Naive thymus-derived CD4-positive, alpha-beta T cell (primary cell): ENCODE measurements at regions not wholly inside any gene's neighbourhood (a gene's known extent, or its start where the extent isn't known, plus 50 kb on each side); places are given as distances from the start of the nearest gene placed in this dataset.

Experiments
- ATAC-seq: fragments of 150-1000 bp; cut with Tn5 transposase; 2 replicates; pipeline ENCODE4 v1.10.0; 2021; ENCODE audit warnings: mild to moderate bottlenecking, moderate library complexity
- CTCF ChIA-PET: fragments of 350-600 bp; sonication (Branson Sonifier 250); formaldehyde crosslinking; loops from one replicate; lab custom pipeline; 2021; ENCODE audit warnings: antibody characterized with exemption; lab: Charles Lee
- POLR2A ChIA-PET: fragments of 350-600 bp; sonication (Branson Sonifier 250); formaldehyde crosslinking; loops from one replicate; lab custom pipeline; 2021; ENCODE audit warnings: antibody characterized with exemption, inconsistent platforms; lab: Charles Lee
- DNase-seq, 9 donors: peaks; one replicate each; pipeline versions ENCODE4 v3.0.0 to v3.0.0-alpha.2; 2020 to 2022; ENCODE audit warnings: mixed read lengths in 1 of 9
- H3K27ac ChIP-seq: one replicate; pipeline ENCODE4 v1.7.0; 2013; ENCODE audit warnings: mild to moderate bottlenecking, low read depth, low read length, moderate library complexity
- H3K27me3 ChIP-seq, 2 donors: one replicate each; pipeline ENCODE4 v1.7.0; 2013; ENCODE audit warnings: low read length in 2 of 2, mild to moderate bottlenecking in 2 of 2, moderate library complexity in 2 of 2; ENCODE audit not compliant: control insufficient read depth in 2 of 2, insufficient read depth in 2 of 2
- H3K36me3 ChIP-seq, 3 experiments: 1 replicate in 2 of 3; 2 replicates in 1 of 3; pipeline ENCODE4 v1.7.0; 2013; ENCODE audit warnings: low read length in 3 of 3, mild to moderate bottlenecking in 3 of 3, moderate library complexity in 1 of 3; ENCODE audit not compliant: insufficient read depth in 3 of 3, control insufficient read depth in 2 of 3
- H3K4me1 ChIP-seq, 2 donors: one replicate each; pipeline ENCODE4 v1.7.0; 2013; ENCODE audit warnings: low read length in 2 of 2, mild to moderate bottlenecking in 2 of 2, moderate library complexity in 1 of 2; ENCODE audit not compliant: control insufficient read depth in 2 of 2, insufficient read depth in 2 of 2
- H3K4me3 ChIP-seq: 2 replicates; pipeline ENCODE4 v1.7.0; 2013; ENCODE audit warnings: mild to moderate bottlenecking, low read length
- H3K9me3 ChIP-seq, 3 experiments: 1 replicate in 2 of 3; 2 replicates in 1 of 3; pipeline ENCODE4 v1.7.0; 2013; ENCODE audit warnings: low read length in 3 of 3; ENCODE audit not compliant: control insufficient read depth in 2 of 3
- H3K27ac Mint-ChIP-seq, 9 donors: one replicate each; pipeline ENCODE4 v1.8.0; 2020 to 2022; ENCODE audit warnings: mixed read lengths in 9 of 9, mild to moderate bottlenecking in 8 of 9, moderate library complexity in 5 of 9, inconsistent platforms in 2 of 9
- H3K27me3 Mint-ChIP-seq, 5 donors: one replicate each; pipeline ENCODE4 v1.8.0; 2021 to 2022; ENCODE audit warnings: mixed read lengths in 5 of 5, mild to moderate bottlenecking in 1 of 5
- H3K36me3 Mint-ChIP-seq, 5 donors: one replicate each; pipeline ENCODE4 v1.8.0; 2020 to 2022; ENCODE audit warnings: mixed read lengths in 5 of 5, mild to moderate bottlenecking in 3 of 5, inconsistent platforms in 1 of 5
- H3K4me1 Mint-ChIP-seq, 7 donors: one replicate each; pipeline ENCODE4 v1.8.0; 2020 to 2022; ENCODE audit warnings: mixed read lengths in 7 of 7, mild to moderate bottlenecking in 3 of 7, inconsistent platforms in 1 of 7
- H3K4me3 Mint-ChIP-seq, 10 donors: one replicate each; pipeline ENCODE4 v1.8.0; 2020 to 2022; ENCODE audit warnings: mild to moderate bottlenecking in 10 of 10, mixed read lengths in 10 of 10, moderate library complexity in 6 of 10, inconsistent platforms in 2 of 10
- H3K9me3 Mint-ChIP-seq, 11 donors: one replicate each; pipeline ENCODE4 v1.8.0; 2020 to 2022; ENCODE audit warnings: mixed read lengths in 11 of 11, mild to moderate bottlenecking in 4 of 11, inconsistent platforms in 1 of 11, moderate library complexity in 1 of 11
- intact Hi-C, 2 donors: fragments of 100-400 bp; cut with micrococcal nuclease; formaldehyde crosslinking; loops; one replicate each; pipeline ENCODE4 v1.15.1; 2023

DNA sequence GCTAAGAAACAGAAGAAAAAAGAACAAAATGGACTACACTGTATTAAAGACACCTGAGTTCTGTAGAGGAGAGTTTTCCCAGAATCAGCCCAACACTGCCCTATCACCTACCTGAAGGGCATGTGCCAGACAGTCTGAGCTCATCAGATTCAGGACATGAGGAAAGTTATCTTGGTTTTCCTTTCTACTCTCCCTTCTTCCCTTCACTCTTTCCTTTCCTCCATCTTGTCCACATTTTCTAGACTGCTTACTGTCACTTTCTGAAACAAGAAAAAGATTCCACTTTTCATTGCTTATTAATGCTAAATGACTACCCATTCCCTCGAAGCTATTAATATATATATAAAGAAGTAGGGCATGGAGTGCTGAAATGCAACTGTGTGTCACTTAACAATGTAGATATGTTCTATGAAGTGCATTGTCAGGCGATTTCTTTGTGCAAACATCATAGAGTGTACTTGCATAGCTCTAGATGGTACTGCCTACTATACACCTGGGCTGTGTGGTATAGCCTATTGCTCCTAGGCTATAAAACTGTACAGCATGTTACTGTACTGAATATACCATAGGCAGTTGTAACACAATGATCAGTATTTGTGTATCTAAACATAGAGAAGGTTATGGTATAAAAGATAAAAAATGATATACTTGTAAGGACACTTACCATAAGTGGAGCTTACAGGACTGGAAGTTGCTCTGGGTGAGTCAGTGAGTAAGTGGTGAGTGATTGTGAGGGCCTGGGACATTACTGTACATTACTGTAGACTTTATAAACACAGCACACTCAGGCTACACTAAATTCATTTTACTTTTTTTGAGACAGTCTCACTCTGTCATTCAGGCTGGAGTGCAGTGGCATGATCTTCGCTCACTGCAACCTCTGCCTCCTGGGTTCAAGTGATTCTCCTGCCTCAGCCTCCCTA lies 145.5 kb upstream of the ITGA6 start:
- H3K36me3 Mint-ChIP-seq, result peaks cover 0 to 6% (median 3%) of the 10 kb centered on the region in 5 donors
- POLR2A ChIA-PET, result no interaction called here
- H3K27ac Mint-ChIP-seq, result no peak overlapping the region
- Histone ChIP-seq H3K36me3 (no peaks in the 10 kb centered on the region), H3K27ac (no peak overlapping the region), H3K27me3 (no peaks in the 10 kb centered on the region), H3K4me3 (no peak overlapping the region), H3K9me3 (no peaks in the 10 kb centered on the region), H3K4me1 (peaks cover 0 to 19% of the 10 kb centered on the region in 2 donors)
- ATAC-seq (no peak), DNase-seq (no peak)
- CTCF ChIA-PET, result no interaction called here
- peaks cover 8 to 29% (median 28%) of the 10 kb centered on the region in 7 donors for H3K4me1 Mint-ChIP-seq
- peaks cover 0 to 17% (median 6%) of the 10 kb centered on the region in 5 donors for H3K27me3 Mint-ChIP-seq
- no peak overlapping the region for H3K4me3 Mint-ChIP-seq
- peaks cover 0 to 7% (median 4%) of the 10 kb centered on the region in 11 donors for H3K9me3 Mint-ChIP-seq
- intact Hi-C loops, result no loop called here

- H3K9me3 Mint-ChIP-seq, result no peaks in the 10 kb centered on the region
- H3K4me1 Mint-ChIP-seq, result peaks cover 8 to 34% (median 32%) of the 10 kb centered on the region in 7 donors
- ATAC-seq, result no peak
- peaks cover 0 to 4% (median 0%) of the 10 kb centered on the region in 5 donors for H3K36me3 Mint-ChIP-seq
- ChIA-PET POLR2A (no interaction called here), CTCF (no interaction called here)
- H3K27ac ChIP-seq, result no peak overlapping the region
- no peak overlapping the region for H3K27ac Mint-ChIP-seq
- DNase-seq, result no peak
- intact Hi-C loops, result no loop called here
- H3K4me1 ChIP-seq, result peaks cover 0 to 19% of the 10 kb centered on the region in 2 donors
- H3K4me3 ChIP-seq, result no peak overlapping the region
- no peaks in the 10 kb centered on the region for H3K36me3 ChIP-seq
- no peaks in the 10 kb centered on the region for H3K9me3 ChIP-seq
- no peaks in the 10 kb centered on the region for H3K27me3 ChIP-seq
- H3K4me3 Mint-ChIP-seq, result no peak overlapping the region
- peaks cover 0 to 14% (median 0%) of the 10 kb centered on the region in 5 donors for H3K27me3 Mint-ChIP-seq
These were observed 144.4 kb upstream of the ITGA6 start for GRCh38 chr2:172282944-172283343.

- Mint-ChIP-seq H3K4me3 (no peak overlapping the region), H3K4me1 (peaks cover 8 to 40% (median 35%) of the 10 kb centered on the region in 7 donors), H3K9me3 (no peaks in the 10 kb centered on the region), H3K36me3 (peaks cover 0 to 4% (median 0%) of the 10 kb centered on the region in 5 donors), H3K27me3 (peaks cover 0 to 14% (median 0%) of the 10 kb centered on the region in 5 donors), H3K27ac (no peak overlapping the region)
- intact Hi-C loops, result no loop called here
- POLR2A ChIA-PET, result no interaction called here
- H3K27ac ChIP-seq, result no peak overlapping the region
- H3K9me3 ChIP-seq, result no peaks in the 10 kb centered on the region
- peaks cover 0 to 19% of the 10 kb centered on the region in 2 donors for H3K4me1 ChIP-seq
- no peak for ATAC-seq
- no peaks in the 10 kb centered on the region for H3K36me3 ChIP-seq
- CTCF ChIA-PET, result interaction anchor here (1.3 kb wide), 1 partner anchor 178 kb away, joined by 4 read pairs; no protein-coding TSS in a partner anchor
- no peak for DNase-seq
- no peak overlapping the region for H3K4me3 ChIP-seq
- no peaks in the 10 kb centered on the region for H3K27me3 ChIP-seq
These were observed 143.9 kb upstream of the ITGA6 start for GRCh38 chr2:172283476-172283875.

GRCh38 chr2:172284209-172284608 lies 143.2 kb upstream of the ITGA6 start:
- Histone ChIP-seq H3K27me3 (no peaks in the 10 kb centered on the region), H3K36me3 (no peaks in the 10 kb centered on the region), H3K4me1 (peaks cover 0 to 22% of the 10 kb centered on the region in 2 donors), H3K4me3 (no peak overlapping the region), H3K9me3 (no peaks in the 10 kb centered on the region), H3K27ac (no peak overlapping the region)
- intact Hi-C loops, result no loop called here
- peaks cover 8 to 43% (median 38%) of the 10 kb centered on the region in 7 donors for H3K4me1 Mint-ChIP-seq
- POLR2A ChIA-PET, result no interaction called here
- peaks cover 0 to 17% (median 0%) of the 10 kb centered on the region in 5 donors for H3K27me3 Mint-ChIP-seq
- DNase-seq, result no peak
- H3K36me3 Mint-ChIP-seq, result peaks cover 0 to 4% (median 0%) of the 10 kb centered on the region in 5 donors
- CTCF ChIA-PET, result interaction anchor here (1.3 kb wide), 1 partner anchor 177 kb away, joined by 4 read pairs; no protein-coding TSS in a partner anchor
- H3K4me3 Mint-ChIP-seq, result peak overlapping the region in 1 of 10 donors; percentile 79
- no peak overlapping the region for H3K27ac Mint-ChIP-seq
- H3K9me3 Mint-ChIP-seq, result no peaks in the 10 kb centered on the region
- no peak for ATAC-seq

GRCh38 chr2:172285010-172285621 lies 142.3 kb upstream of the ITGA6 start:
- ATAC-seq (no peak), DNase-seq (no peak)
- H3K36me3 Mint-ChIP-seq, result no peaks in the 10 kb centered on the region
- peaks cover 0 to 22% of the 10 kb centered on the region in 2 donors for H3K4me1 ChIP-seq
- no peaks in the 10 kb centered on the region for H3K9me3 ChIP-seq
- no peak overlapping the region for H3K27ac ChIP-seq
- H3K4me3 ChIP-seq, result no peak overlapping the region
- peak overlapping the region in 8 of 10 donors; percentile 53 to 79 (median 67) for H3K4me3 Mint-ChIP-seq
- peaks cover 0 to 15% (median 0%) of the 10 kb centered on the region in 5 donors for H3K27me3 Mint-ChIP-seq
- intact Hi-C loops, result loop anchor here in 1 of 2 donors (5.0 kb wide), 1 partner anchor 177 kb away; no protein-coding TSS in a partner anchor
- peak overlapping the region in 2 of 9 donors; percentile 16 to 56 for H3K27ac Mint-ChIP-seq
- no peaks in the 10 kb centered on the region for H3K27me3 ChIP-seq
- CTCF ChIA-PET, result no interaction called here
- H3K9me3 Mint-ChIP-seq, result no peaks in the 10 kb centered on the region
- POLR2A ChIA-PET, result interaction anchor here (1.1 kb wide), 1 partner anchor 10 kb away, joined by 3 read pairs; no protein-coding TSS in a partner anchor
- H3K4me1 Mint-ChIP-seq, result peaks cover 8 to 43% (median 38%) of the 10 kb centered on the region in 7 donors
- H3K36me3 ChIP-seq, result no peaks in the 10 kb centered on the region

GRCh38 chr2:172285760-172286159 lies 141.6 kb upstream of the ITGA6 start:
- Histone ChIP-seq H3K27me3 (no peaks in the 10 kb centered on the region), H3K4me1 (peaks cover 0 to 22% of the 10 kb centered on the region in 2 donors), H3K9me3 (no peaks in the 10 kb centered on the region), H3K36me3 (no peaks in the 10 kb centered on the region), H3K4me3 (no peak overlapping the region), H3K27ac (no peak overlapping the region)
- no peak for ATAC-seq
- H3K27ac Mint-ChIP-seq, result peak overlapping the region in 7 of 9 donors; percentile 11 to 60 (median 30)
- peaks cover 0 to 17% (median 0%) of the 10 kb centered on the region in 5 donors for H3K27me3 Mint-ChIP-seq
- no peaks in the 10 kb centered on the region for H3K9me3 Mint-ChIP-seq
- POLR2A ChIA-PET, result interaction anchor here (1.1 kb wide), 1 partner anchor 9 kb away, joined by 3 read pairs; no protein-coding TSS in a partner anchor
- H3K4me3 Mint-ChIP-seq, result peak overlapping the region in 9 of 10 donors; percentile 25 to 79 (median 62)
- intact Hi-C loops, result loop anchor here in 1 of 2 donors (5.0 kb wide), 1 partner anchor 177 kb away; no protein-coding TSS in a partner anchor
- CTCF ChIA-PET, result no interaction called here
- DNase-seq, result peak in 3 of 9 donors; percentile 14 to 21 (median 16)
- H3K4me1 Mint-ChIP-seq, result peaks cover 8 to 43% (median 38%) of the 10 kb centered on the region in 7 donors
- H3K36me3 Mint-ChIP-seq, result no peaks in the 10 kb centered on the region
